ENCODE measurements at regions not wholly inside any gene's neighbourhood (a gene's known extent, or its start where the extent isn't known, plus 50 kb on each side); places are given as distances from the start of the nearest gene placed in this dataset.
"Not testable (repeated sequence)": the region's sequence is repeated elsewhere in the genome, so short reads cannot be mapped to it uniquely, and the experiment has no call there.

DNA sequence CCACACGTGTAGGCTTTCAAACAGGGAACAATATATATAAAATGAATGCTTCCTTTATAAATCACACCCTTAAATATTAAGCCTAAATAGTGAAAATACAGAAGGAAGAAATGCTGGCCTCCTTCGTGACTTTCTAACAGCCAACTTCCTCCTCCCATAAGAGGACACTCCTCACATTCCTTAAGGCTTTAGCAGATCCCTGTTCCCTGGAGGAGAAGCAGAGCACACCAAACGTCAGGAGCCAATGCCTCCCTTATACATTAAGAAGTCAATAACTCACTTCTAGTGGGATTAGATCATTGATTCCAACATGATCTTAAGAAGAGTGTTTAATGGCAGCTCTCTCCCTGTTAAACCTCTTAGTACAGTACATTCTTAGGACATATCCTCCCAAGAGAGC lies 108.4 kb upstream of the FAM241A start:
- TF ChIP-seq, protein P1, sequence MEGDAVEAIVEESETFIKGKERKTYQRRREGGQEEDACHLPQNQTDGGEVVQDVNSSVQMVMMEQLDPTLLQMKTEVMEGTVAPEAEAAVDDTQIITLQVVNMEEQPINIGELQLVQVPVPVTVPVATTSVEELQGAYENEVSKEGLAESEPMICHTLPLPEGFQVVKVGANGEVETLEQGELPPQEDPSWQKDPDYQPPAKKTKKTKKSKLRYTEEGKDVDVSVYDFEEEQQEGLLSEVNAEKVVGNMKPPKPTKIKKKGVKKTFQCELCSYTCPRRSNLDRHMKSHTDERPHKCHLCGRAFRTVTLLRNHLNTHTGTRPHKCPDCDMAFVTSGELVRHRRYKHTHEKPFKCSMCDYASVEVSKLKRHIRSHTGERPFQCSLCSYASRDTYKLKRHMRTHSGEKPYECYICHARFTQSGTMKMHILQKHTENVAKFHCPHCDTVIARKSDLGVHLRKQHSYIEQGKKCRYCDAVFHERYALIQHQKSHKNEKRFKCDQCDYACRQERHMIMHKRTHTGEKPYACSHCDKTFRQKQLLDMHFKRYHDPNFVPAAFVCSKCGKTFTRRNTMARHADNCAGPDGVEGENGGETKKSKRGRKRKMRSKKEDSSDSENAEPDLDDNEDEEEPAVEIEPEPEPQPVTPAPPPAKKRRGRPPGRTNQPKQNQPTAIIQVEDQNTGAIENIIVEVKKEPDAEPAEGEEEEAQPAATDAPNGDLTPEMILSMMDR (IDR thresholded peaks at IDR 0.05; ENCODE audit: insufficient read depth, missing control alignments): no peak
- DNase-seq (ENCODE audit: insufficient read length, low spot score) (no peak), FAIRE-seq (no peak)

DNA sequence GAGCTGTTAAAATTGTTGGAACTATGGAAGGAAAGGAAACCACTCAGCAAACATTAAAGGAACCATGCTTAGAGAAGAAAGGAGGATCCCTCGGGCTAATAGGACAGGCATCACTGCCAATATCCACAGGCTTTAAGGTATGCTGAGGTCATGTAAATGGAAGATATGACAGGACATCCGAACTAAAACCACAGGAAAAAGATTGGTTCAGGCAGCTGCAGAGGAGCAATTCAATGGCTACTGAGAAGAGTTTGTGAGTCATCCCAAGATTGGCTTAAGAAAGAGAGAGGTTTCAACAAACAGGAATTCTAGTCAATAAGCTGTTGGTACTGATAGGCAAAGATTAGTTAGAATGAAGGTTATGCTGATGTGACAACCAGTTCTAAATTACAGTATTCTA lies 106.4 kb upstream of the FAM241A start:
- TF ChIP-seq, protein P1 (IDR thresholded peaks at IDR 0.05; ENCODE audit: insufficient read depth, missing control alignments): no peak
- no peak for FAIRE-seq
- no peak for DNase-seq (ENCODE audit: insufficient read length, low spot score)

DNA sequence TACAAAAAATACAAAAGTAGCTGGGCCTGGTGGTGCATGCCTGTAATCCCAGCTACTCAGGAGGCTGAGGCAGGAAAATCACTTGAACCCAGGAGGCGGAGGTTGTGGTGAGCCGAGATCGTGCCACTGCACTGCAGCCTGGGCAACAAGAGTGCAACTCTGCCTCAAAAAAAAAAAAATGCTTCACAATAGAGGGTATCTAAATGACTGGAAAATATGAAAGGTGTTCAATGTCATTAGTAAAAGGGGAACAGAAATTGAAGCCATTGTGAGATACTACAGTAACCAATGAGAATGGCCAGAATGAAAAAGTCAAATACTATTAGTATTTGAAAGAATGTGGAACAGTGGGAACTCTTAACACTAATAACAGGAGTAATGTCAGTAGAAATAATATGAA lies 96.1 kb upstream of the FAM241A start:
- not testable (repeated sequence) for DNase-seq (ENCODE audit: insufficient read length, low spot score); FAIRE-seq

DNA sequence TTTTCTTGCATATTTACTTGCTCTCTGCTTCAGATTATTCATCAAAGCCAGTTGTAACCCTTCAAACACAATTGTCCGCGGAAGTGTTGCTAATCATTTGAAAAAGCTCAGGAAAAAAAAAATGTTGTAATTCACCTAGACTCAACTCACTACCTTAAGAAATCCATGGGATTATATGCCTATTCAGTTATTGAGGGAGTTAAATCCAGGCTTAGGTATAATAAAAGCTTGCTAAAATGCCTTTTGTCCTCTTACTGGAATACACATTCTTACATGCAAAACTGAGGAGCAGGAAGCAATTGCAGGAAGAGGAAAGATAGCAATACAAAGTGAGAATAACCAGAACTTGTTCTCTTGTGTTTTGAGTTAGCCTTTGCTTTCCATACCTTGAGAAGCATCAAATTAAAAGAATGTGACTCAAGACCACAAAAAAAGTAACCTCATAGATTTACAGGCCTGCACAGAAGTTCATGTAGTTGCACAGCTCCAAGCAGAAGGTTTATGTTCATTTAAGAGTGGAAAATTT lies 91.4 kb upstream of the FAM241A start:
- TF ChIP-seq, protein P1 (IDR thresholded peaks at IDR 0.05; ENCODE audit: insufficient read depth, missing control alignments): no peak
- FAIRE-seq: no peak
- DNase-seq (ENCODE audit: insufficient read length, low spot score): no peak

DNA sequence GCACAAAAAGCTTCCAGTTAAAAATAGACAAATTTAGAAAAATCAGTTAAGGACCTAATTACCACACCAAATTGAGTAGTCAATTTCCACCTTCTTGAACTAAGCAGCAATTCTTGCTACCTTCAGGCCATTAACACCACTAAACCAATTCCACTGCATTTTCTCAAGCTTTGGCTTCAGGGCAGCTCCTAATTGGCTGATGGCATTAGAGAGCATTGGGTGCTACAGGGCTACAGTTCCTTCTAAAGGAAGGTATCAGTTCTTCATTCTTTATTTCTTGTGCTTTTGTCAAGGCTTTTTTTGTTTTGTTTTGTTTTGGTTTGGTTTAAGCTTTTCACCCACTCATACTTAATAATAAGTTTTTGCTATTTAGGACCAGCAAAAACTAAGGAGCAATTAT lies 90.2 kb upstream of the FAM241A start:
- TF ChIP-seq, protein P1 (IDR thresholded peaks at IDR 0.05; ENCODE audit: insufficient read depth, missing control alignments): no peak
- DNase-seq (ENCODE audit: insufficient read length, low spot score) (no peak), FAIRE-seq (no peak)

DNA sequence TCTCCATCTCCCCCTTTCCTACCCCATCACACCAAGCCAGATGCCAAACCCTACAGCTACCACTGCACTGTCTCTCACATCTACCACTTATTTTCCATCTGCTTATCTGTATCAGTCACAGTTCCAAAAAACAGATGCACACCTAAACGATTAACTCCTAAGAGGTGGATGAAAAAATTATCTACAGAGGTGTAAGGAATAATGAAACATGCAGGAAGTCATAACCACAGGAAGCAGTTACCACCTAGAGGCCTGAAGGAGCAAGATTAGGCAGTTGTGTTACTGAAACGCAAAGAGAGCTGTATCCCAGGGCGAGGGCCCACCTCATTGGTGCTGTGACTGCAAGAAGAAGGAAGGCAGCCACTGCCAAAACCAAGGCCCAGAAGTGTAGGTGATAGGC lies 87.8 kb upstream of the FAM241A start:
- no peak for DNase-seq (ENCODE audit: insufficient read length, low spot score)
- TF ChIP-seq, protein P1 (IDR thresholded peaks at IDR 0.05; ENCODE audit: insufficient read depth, missing control alignments): no peak

DNA sequence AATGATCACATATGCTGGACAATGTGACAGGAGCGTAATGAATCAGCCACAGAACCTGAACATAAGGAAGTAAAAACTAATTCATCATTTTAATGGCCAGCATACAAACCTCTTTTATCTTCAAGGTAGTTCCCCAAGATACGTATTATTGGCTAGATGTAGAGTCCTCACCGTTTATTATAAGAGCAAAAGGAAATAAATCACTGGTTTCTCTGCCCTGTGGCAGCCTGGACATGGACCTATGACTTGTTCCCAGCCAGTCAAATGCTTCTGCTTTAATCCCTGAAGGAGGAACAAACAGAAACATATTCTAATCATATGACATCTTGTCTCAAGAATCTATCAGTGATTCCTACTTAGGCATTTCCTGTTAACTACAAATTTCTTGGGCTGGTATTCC lies 86.8 kb upstream of the FAM241A start:
- no peak for FAIRE-seq

More for the DNA sequence above, 87.8 kb upstream of the FAM241A start:
- no peak for FAIRE-seq

More for the DNA sequence above, 86.8 kb upstream of the FAM241A start:
- TF ChIP-seq, protein P1 (IDR thresholded peaks at IDR 0.05; ENCODE audit: insufficient read depth, missing control alignments): no peak
- no peak for DNase-seq (ENCODE audit: insufficient read length, low spot score)
